ENCODE measurements at regions not wholly inside any gene's neighbourhood (a gene's known extent, or its start where the extent isn't known, plus 50 kb on each side); places are given as distances from the start of the nearest gene placed in this dataset.
A peak's percentile ranks its signal among the peaks of the same experiment; 100 is the strongest.

DNA sequence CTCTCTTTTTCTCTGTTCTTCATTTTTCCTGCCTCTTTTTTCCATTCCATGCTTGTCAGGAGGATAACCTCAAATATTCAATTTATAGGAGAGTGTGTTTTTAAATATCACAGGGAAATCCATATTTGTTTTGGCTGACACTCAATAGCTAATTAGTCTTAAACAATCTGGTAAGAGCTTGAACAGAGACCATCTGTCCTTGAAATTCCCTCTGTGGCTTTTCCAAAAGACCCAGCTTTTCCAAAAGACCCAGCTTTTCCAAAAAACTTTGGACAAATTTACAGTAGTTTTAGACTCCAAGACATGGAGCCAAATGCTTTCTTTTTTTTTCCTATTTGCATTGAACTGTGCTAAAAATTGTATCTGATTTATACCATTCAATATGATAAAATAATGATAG lies 127.4 kb upstream of the FAM83B start:
- DNase-seq: no peak

DNA sequence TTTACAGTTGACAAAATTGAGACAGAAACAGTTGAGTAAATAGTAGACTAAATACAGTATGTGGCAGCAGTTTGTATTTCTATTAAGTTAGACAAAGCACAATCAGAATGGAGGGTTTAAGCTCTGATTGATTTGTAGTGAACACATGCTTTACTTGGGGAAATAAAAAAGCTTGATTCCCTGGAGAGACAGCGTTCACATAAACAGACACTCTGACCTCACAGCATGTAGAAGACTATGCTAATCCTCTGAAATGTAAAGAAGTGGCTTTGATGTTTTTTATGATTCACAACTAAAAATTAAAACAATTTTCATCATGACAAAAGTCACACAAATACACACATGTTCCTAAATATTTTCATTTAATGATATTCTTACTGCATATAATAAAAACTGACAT lies 126.9 kb upstream of the FAM83B start:
- no peak for DNase-seq

DNA sequence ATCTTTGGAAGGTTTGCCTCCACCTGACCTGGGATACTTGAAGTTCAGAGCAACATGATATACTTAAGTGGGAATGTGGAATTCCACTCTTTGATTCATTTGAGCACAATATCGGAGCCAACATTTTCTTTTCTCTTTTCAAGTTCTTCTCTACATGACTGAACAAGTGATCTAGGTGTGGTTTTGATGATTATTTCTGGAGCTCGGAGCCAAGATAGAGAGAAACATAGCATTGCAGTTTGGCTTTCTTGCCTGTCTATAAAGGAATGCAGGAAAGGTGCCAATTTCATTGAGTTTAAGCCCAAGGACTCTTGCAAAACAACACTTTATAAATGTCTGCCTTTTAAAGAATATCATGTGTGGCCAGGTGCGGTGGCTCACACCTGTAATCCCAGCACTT lies 124.2 kb upstream of the FAM83B start:
- no peak for DNase-seq

DNA sequence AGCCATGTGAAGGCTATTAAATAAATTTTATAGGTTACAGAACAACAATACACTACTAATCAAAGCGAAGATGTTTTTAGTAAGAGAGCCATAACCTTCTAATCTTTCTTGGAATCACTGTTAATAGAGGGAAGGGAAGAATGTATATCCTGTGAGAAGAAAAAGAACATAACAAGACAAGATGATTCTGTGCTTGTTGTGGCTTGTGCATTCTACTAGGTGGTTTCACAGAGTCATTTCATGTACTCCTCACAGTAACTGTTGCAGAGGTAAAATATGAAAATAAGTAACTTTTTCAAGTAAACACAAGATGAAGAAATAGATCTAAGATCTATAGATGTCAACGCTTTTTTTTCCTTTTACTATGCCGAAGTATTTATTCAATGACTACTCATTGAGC lies 116.9 kb upstream of the FAM83B start:
- no peak for DNase-seq

DNA sequence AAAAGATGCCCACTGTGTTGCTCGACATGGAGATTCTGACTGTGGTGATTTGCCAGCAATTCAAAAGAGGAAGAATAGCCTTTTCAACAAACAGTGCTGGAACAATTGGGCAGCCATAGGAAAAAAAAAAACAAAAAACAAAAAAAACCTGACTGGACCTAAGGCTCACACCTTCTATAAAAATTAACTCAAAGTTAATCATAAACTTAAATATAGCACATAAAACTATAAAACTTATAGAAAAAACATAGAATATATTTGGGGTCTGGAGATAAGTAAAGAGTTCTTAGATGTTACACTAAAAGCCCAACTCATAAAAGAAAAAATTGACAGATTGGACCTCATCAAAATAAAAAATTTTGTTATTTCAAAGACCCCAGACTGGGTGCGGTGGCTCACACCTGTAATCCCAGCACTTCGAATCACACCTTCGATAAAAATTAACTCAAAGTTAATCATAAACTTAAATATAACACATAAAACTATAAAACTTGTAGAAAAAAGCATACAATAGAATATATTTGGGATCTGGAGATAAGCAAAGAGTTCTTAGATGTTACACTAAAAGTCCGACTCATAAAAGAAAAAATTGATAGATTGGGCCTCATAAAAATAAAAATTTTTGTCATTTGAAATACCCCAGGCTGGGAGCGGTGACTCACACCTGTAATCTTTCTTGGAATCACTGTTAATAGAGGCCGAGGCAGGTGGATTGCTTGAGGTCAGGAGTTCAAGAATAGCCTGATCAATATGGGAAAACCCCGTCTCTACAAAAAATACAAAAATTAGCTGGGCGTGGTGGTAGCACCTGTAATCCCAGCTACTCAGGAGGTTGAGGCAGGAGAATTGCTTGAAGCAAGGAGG lies 115.6 kb upstream of the FAM83B start:
- DNase-seq: no peak

DNA sequence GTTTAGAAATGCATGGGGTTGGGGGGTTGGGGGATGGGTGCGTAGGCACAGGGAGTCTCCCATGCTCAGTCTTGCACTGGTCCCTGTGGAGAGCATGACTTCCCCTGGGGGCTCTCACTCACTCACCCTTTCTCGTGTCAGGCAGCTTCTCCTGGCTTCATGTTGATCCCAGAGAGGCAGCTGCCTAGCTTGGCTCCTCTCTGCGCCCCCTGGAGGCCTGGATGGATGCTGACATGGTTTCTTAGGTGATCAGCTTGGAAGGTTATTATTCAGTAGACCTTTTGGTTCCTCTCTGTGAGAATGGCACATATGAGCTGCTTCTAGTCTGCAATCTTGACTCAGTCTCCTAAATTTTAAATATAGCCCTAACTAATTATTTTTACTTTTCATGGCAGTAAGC lies 109.3 kb upstream of the FAM83B start:
- DNase-seq: peak; percentile 28

DNA sequence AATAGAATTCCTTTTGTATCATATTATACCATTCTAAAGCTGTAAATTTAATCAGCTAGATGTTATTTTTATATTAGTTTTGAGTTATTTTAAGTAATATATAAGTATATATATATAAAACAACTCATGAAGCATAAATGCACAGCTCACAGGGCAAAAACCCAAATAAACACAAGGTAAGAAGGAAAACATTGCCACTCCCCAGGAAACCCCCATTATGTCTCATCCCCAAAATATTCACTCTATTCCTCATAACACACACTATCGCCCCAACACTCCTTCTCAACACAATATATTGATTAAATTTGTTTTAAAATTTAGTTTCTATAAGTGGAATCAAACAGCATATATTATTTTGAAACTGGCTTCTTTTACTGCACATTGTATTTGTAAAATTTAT lies 98.6 kb upstream of the FAM83B start:
- no peak for DNase-seq

DNA sequence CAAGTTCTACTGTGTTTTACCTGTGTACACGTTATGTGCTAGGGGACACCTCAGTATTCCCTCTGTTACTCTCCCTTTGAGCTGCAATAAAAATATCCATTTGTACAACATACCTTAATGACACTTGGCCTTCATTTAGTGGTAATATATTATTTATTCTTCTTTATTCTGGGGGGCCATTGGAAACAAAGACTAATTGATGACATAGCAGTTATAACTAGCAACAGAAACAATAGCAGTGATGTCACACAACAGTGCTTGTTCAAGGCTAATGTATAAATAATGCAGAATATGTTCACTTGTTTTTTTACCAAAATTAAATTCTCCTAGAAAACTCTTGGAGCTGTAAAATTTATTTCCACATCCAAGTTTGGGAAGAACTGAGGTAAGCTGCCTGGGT lies 92.2 kb upstream of the FAM83B start:
- no peak for DNase-seq

DNA sequence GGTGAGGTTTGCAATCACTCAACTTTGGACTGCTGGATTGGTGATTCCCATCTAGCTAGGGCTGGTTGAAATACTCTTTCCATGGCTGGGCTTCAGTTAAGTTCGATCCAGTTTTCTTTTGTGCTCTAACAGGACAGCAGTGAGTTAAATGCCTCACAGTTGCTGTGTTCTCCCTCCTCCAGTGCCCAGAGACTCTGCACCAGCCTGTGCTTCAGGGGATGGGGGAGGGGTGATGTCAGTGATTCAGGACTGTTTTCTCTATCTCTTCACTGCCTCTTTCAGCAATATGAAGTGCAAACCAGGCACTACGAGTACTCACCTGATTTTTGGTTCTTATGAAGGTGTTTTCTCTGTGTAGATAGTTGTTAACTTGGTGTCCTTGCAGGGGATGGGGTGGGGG lies 88.2 kb upstream of the FAM83B start:
- DNase-seq: no peak

DNA sequence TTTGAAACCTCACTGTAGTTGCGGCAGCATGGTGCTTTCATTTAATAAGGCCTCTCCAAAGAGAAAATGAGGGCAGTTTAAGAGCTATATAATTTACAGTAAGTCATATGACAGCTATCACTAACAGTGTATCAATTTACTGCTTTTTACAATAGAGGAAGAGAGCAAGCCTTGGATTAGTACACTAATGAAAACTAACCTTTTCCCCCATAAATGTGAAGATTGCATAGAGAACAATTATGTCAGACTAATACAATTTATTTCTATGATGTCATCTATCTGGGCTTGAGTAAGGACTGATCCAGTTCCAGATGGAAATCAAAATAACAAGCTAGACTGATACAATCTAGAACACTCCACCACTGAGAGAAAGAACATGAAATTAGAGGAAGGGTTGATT lies 78.1 kb upstream of the FAM83B start:
- no peak for DNase-seq

DNA sequence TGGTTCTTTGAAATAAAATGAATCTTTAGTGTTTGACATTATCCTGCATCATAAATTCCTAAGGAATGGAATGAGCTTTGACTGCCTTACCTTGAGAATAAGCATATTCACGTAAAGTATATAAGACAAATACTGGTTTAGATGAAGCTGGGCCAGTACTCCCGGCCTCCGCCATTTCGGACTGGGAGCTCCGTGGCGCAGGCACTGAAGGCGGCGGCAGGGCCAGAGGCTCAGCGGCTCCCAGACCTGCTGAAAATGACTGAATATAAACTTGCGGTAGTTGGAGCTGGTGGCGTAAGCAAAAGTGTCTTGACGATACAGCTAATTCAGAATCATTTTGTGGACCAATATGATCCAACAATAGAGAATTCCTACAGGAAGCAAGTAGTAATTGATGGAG lies 76.2 kb upstream of the FAM83B start:
- no peak for DNase-seq

DNA sequence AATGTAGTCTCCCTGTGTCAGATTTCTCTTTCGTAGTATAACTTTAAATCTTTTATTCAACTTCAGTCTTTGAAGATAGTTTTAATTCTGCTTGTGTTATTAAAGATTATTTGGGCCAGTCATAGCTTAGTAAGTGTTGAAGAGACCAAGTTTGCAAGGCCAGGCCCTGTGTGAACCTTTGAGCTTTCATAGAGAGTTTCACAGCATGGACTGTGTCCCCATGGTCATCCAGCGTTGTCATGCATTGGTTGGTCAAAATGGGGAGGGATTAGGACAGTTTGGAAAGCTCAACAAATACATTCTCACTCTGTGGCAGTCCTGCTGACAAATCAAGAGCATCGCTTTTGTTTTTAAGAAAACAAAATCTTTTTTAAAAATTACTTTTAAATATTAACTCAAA lies 74.6 kb upstream of the FAM83B start:
- DNase-seq: no peak

DNA sequence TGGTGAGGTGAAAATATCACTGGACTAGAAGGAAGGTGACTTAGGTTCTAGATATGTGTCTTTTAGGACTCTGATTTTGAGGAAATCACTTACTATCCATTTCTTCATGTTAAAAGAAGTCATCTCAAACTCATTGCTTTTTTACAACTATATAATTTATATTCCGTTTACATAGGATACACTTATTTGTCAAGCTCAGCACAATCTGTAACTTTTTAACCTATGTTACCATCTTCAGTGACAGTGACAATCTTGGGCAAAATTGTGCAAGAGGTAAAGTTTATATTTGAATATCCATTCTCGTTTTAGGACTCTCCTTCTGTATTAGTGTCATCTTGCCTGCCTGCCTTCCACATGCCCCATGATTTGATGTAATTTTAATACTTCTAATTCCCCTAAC lies 74.0 kb upstream of the FAM83B start:
- no peak for DNase-seq

DNA sequence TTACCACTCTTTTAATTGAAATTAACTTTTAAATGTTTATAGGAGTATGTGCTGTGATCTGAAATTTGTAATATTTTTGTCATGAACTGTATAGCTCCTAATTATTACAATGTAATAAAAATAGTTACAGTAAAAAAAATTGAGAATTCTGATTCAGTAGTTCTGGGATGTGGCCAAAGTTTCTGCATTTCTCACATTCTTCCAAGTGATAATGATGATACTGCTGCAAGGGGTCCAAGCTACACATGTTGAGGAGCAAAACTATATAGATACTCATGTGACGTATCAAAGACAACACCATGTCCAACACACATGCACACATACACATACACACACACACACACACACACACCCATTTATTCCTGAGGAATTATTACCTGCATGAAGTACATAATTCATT lies 71.0 kb upstream of the FAM83B start:
- DNase-seq: no peak

DNA sequence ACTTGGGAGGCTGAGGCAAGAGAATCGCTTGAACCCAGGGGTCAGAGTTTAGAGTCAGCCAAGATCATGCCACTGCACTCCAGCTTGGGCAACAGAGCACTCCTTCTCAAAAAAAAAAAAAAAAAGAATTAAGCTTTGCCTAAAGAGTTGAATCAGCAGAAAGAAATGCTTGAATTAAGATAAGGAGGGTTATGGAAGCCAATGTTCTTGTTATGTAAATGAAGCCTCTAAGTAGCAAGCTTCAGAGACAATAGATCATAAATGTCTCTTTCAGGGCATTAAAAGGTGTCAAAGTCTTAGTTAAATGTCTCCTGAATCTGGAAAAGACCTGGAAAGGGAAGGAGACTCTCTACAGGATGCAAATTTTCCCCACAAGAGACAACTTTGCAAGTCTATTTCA lies 69.7 kb upstream of the FAM83B start:
- no peak for DNase-seq

DNA sequence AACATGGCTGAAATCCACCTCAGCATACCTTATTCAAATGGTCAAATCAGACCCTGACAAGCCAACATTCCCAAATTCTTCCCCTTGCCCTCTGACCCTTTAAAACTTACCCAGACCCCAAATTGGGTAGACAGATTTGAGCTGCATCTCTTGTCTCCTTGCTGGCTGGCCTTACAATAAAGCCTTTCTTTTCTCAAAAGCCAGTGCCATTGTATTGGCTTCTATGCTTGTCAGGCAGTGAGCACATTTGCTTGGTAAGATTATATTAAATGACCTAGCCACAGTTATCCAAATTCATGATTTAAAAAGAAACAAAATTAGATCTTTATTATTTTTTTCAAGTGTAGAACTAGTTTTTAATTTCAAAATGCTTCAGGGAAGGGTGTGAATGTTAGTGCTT lies 67.8 kb upstream of the FAM83B start:
- DNase-seq: no peak

DNA sequence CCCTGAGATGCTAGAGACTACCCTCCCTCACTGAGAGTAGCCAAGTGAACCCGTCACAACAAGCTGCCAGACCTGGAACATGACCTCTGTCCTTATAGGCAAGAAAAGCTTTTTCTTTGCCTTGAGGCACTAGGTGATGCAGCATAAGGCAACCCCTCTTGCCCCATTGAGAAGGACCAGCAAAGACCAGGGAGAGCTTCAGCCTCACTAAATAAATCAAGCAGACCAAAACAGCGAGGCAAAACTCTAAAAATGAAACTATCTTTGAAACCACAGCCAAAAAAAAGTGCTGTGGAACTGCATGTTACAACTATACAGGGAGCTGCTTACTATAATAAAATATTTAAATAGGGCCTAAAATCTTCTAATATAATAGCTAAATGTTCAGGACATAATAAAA lies 62.6 kb upstream of the FAM83B start:
- DNase-seq: no peak

DNA sequence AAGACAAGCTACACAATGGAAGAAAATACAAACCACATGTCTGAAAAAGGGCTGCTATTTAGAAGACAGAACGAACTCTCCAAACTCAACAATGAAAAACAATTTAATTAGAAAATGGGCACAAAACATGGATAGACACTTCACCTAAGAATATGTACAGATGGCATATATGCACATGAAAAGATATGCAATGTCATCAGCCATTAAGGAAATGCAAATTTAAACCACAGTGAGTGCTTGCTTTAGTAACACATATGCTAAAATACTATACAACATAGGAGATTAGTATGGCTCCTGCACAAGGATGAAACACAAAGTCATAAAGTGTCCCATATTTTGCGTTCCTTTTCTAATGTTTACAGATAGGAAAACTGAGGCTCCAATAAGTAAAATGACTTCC lies 60.4 kb upstream of the FAM83B start:
- no peak for DNase-seq

DNA sequence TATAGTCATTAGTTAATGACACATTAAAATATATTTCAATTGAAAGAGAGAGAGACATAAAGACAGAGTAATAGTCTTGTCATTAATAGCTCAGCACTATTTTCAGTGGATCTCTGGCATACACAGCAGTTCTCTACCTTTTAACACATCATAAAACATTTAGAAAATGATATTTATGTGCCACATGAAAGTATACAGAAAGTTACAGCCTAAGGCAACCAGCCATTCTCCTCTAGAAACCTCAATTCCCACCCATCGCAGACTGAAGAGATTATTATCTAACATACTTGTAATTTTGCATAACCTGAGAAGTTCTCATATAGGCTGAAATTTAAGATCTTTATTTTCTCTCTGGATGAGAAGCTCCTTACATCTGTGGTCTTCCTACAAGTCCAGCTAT lies 58.7 kb upstream of the FAM83B start:
- DNase-seq: no peak

All from hematopoietic multipotent progenitor cell treated with erythropoietin and hydrocortisone succinate and interleukin-3 and kit ligand, for 4 days (in vitro differentiated cells).